GM11168 (cell line): ENCODE measurements at regions not wholly inside any gene's neighbourhood (a gene's known extent, or its start where the extent isn't known, plus 50 kb on each side); places are given as distances from the start of the nearest gene placed in this dataset.

ENCODE experiments used
- in situ Hi-C: fragments of 300-500 bp; cut with MboI; formaldehyde crosslinking; loops from one replicate; pipeline ENCODE4 v1.12.0; 2022; ENCODE audit warnings: low sequenced_read_pairs; ENCODE audit not compliant: unreplicated experiment

- in situ Hi-C loops: no loop called here
These were observed 183.5 kb upstream of the PHYHIPL start for GRCh38 chr10:58992830-58993460.

- in situ Hi-C loops: no loop called here
These were observed 182.8 kb upstream of the PHYHIPL start for GRCh38 chr10:58993480-58994221.

GRCh38 chr10:58994226-58995057, 182.0 kb upstream of the PHYHIPL start:
- in situ Hi-C loops: no loop called here

- in situ Hi-C loops: no loop called here
These were observed 181.3 kb upstream of the PHYHIPL start for GRCh38 chr10:58995058-58995596.

GRCh38 chr10:58996063-58996462, 180.4 kb upstream of the PHYHIPL start:
- in situ Hi-C loops: no loop called here

GRCh38 chr10:58996866-58997265, 179.6 kb upstream of the PHYHIPL start:
- in situ Hi-C loops: no loop called here

GRCh38 chr10:58998924-58999713, 177.3 kb upstream of the PHYHIPL start:
- in situ Hi-C loops: no loop called here

GRCh38 chr10:59000162-59000825, 176.1 kb upstream of the PHYHIPL start:
- in situ Hi-C loops: no loop called here

- in situ Hi-C loops: no loop called here
These were observed 174.4 kb upstream of the PHYHIPL start for GRCh38 chr10:59002011-59002410.

GRCh38 chr10:59003203-59003602, 173.2 kb upstream of the PHYHIPL start:
- in situ Hi-C loops: no loop called here

GRCh38 chr10:59004392-59004791, 172.1 kb upstream of the PHYHIPL start:
- in situ Hi-C loops: no loop called here

- in situ Hi-C loops: no loop called here
These were observed 169.7 kb upstream of the PHYHIPL start for GRCh38 chr10:59006511-59007306.

GRCh38 chr10:59007307-59008025, 169.0 kb upstream of the PHYHIPL start:
- in situ Hi-C loops: no loop called here

- in situ Hi-C loops: no loop called here
These were observed 168.0 kb upstream of the PHYHIPL start for GRCh38 chr10:59008452-59008851.

- in situ Hi-C loops: no loop called here
These were observed 164.3 kb upstream of the PHYHIPL start for GRCh38 chr10:59011972-59012632.

- in situ Hi-C loops: no loop called here
These were observed 163.6 kb upstream of the PHYHIPL start for GRCh38 chr10:59012839-59013238.

- in situ Hi-C loops: no loop called here
These were observed 160.4 kb upstream of the PHYHIPL start for GRCh38 chr10:59016043-59016442.

GRCh38 chr10:59018977-59019376, 157.5 kb upstream of the PHYHIPL start:
- in situ Hi-C loops: no loop called here
